ENCODE measurements at regions not wholly inside any gene's neighbourhood (a gene's known extent, or its start where the extent isn't known, plus 50 kb on each side); places are given as distances from the start of the nearest gene placed in this dataset.

DNA sequence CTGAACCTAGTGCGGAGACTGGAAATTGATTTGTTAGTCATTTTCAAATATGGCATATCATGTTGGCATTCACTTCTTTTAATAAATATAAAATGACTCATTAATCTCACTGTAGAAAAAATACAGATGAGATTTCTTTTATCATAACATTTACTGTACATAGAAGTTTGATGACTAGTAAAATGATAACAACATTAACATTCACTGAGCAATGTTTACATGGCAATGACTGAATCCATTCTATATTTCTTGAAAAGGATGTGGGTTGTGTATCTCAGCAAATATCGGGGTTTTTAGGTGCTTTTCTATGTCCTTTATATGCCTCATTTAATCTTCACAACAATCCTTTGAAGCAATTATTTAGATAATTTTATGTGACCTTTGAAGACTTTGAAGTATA lies 920.9 kb upstream of the FAT3 start:
- H3K36me3 ChIP-seq (replicated peaks; ENCODE audit: insufficient read depth, low read length), result no peaks in the 10 kb centered on the region
- H3K9ac ChIP-seq (ENCODE audit: low read length), result no peak overlapping the region
- no peaks in the 10 kb centered on the region for H3K79me2 ChIP-seq (ENCODE audit: low read length)
- DNase-seq, result no peak
- H3F3A ChIP-seq (ENCODE audit: insufficient read depth, low read length), result no peaks in the 10 kb centered on the region
- TF ChIP-seq EZH2phosphoT487 (IDR thresholded peaks at IDR 0.05; ENCODE audit: low read length) (no peak), EZH2 (optimal IDR thresholded peaks at IDR 0.05; ENCODE audit: low read depth, low read length) (no peak)
- TF ChIP-seq, protein P1, sequence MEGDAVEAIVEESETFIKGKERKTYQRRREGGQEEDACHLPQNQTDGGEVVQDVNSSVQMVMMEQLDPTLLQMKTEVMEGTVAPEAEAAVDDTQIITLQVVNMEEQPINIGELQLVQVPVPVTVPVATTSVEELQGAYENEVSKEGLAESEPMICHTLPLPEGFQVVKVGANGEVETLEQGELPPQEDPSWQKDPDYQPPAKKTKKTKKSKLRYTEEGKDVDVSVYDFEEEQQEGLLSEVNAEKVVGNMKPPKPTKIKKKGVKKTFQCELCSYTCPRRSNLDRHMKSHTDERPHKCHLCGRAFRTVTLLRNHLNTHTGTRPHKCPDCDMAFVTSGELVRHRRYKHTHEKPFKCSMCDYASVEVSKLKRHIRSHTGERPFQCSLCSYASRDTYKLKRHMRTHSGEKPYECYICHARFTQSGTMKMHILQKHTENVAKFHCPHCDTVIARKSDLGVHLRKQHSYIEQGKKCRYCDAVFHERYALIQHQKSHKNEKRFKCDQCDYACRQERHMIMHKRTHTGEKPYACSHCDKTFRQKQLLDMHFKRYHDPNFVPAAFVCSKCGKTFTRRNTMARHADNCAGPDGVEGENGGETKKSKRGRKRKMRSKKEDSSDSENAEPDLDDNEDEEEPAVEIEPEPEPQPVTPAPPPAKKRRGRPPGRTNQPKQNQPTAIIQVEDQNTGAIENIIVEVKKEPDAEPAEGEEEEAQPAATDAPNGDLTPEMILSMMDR (IDR thresholded peaks at IDR 0.05; ENCODE audit: low read length), result no peak
- H4K20me1 ChIP-seq (ENCODE audit: insufficient read depth, low read length), result no peaks in the 10 kb centered on the region
- H3K27ac ChIP-seq (ENCODE audit: low read length), result no peak overlapping the region
- H3K9me3 ChIP-seq (replicated peaks; ENCODE audit: insufficient read depth, low read length), result no peaks in the 10 kb centered on the region
- no peak overlapping the region for H2AFZ ChIP-seq (ENCODE audit: low read length)
- H3K9me2 ChIP-seq (replicated peaks; ENCODE audit: insufficient read depth, low read length), result no peaks in the 10 kb centered on the region
- H3K4me1 ChIP-seq (ENCODE audit: low read length), result no peaks in the 10 kb centered on the region
- H3K4me2 ChIP-seq (ENCODE audit: low read depth, low read length), result no peak overlapping the region
- H3K4me3 ChIP-seq (ENCODE audit: low read length), result no peak overlapping the region
- H3K27me3 ChIP-seq (replicated peaks; ENCODE audit: insufficient read depth, low read length), result no peaks in the 10 kb centered on the region

- Histone ChIP-seq H2AFZ (ENCODE audit: low read length) (no peak overlapping the region), H3K79me2 (ENCODE audit: low read length) (no peaks in the 10 kb centered on the region), H3K9me3 (replicated peaks; ENCODE audit: insufficient read depth, low read length) (no peaks in the 10 kb centered on the region), H3K9ac (ENCODE audit: low read length) (no peak overlapping the region), H3K27me3 (replicated peaks; ENCODE audit: insufficient read depth, low read length) (no peaks in the 10 kb centered on the region), H3K4me3 (ENCODE audit: low read length) (no peak overlapping the region), H3K9me2 (replicated peaks; ENCODE audit: insufficient read depth, low read length) (no peaks in the 10 kb centered on the region), H3K27ac (ENCODE audit: low read length) (no peak overlapping the region), H3F3A (ENCODE audit: insufficient read depth, low read length) (no peaks in the 10 kb centered on the region), H4K20me1 (ENCODE audit: insufficient read depth, low read length) (no peaks in the 10 kb centered on the region), H3K4me1 (ENCODE audit: low read length) (no peaks in the 10 kb centered on the region), H3K4me2 (ENCODE audit: low read depth, low read length) (no peak overlapping the region), H3K36me3 (replicated peaks; ENCODE audit: insufficient read depth, low read length) (no peaks in the 10 kb centered on the region)
- TF ChIP-seq EZH2phosphoT487 (IDR thresholded peaks at IDR 0.05; ENCODE audit: low read length), result no peak
- peak; percentile 40 for DNase-seq
Measured at GRCh38 chr11:91299980-91300379, 924.6 kb upstream of the FAT3 start.

- Histone ChIP-seq H3K79me2 (ENCODE audit: low read length) (no peaks in the 10 kb centered on the region), H3K4me1 (ENCODE audit: low read length) (no peaks in the 10 kb centered on the region), H3K27me3 (replicated peaks; ENCODE audit: insufficient read depth, low read length) (no peaks in the 10 kb centered on the region), H3K9ac (ENCODE audit: low read length) (no peak overlapping the region), H3F3A (ENCODE audit: insufficient read depth, low read length) (no peaks in the 10 kb centered on the region), H3K9me2 (replicated peaks; ENCODE audit: insufficient read depth, low read length) (no peaks in the 10 kb centered on the region), H3K36me3 (replicated peaks; ENCODE audit: insufficient read depth, low read length) (no peaks in the 10 kb centered on the region), H3K4me3 (ENCODE audit: low read length) (no peak overlapping the region), H3K27ac (ENCODE audit: low read length) (no peak overlapping the region), H3K4me2 (ENCODE audit: low read depth, low read length) (no peak overlapping the region), H3K9me3 (replicated peaks; ENCODE audit: insufficient read depth, low read length) (no peaks in the 10 kb centered on the region), H4K20me1 (ENCODE audit: insufficient read depth, low read length) (no peaks in the 10 kb centered on the region), H2AFZ (ENCODE audit: low read length) (no peak overlapping the region)
- TF ChIP-seq, protein P1 (IDR thresholded peaks at IDR 0.05; ENCODE audit: low read length), result no peak
- TF ChIP-seq EZH2 (optimal IDR thresholded peaks at IDR 0.05; ENCODE audit: low read depth, low read length) (no peak), EZH2phosphoT487 (IDR thresholded peaks at IDR 0.05; ENCODE audit: low read length) (no peak)
- DNase-seq, result no peak
Measured at GRCh38 chr11:91296629-91297028, 928.0 kb upstream of the FAT3 start.

DNA sequence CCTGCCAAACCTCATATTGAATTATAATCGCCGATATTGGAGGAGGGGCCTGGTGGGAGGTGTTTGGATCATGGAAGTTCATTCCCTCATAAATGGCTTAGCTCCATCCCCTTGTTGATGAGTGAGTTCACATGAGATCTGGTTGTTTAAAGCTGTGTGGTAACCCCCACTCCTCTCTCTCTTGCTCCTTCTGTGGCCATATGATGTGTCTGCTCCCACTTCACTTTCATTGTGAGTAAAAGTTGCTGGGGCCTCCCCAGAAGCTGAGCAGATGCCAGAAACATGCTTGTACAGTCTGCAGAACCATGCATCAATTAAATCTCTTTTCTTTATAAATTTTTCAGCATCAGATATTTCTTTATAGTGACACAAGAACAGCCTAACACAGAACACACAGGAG lies 929.0 kb upstream of the FAT3 start:
- Histone ChIP-seq H2AFZ (ENCODE audit: low read length) (no peak overlapping the region), H3F3A (ENCODE audit: insufficient read depth, low read length) (no peaks in the 10 kb centered on the region), H3K27ac (ENCODE audit: low read length) (no peak overlapping the region), H3K4me3 (ENCODE audit: low read length) (no peak overlapping the region), H3K4me1 (ENCODE audit: low read length) (no peaks in the 10 kb centered on the region), H3K27me3 (replicated peaks; ENCODE audit: insufficient read depth, low read length) (no peaks in the 10 kb centered on the region), H3K9me3 (replicated peaks; ENCODE audit: insufficient read depth, low read length) (no peaks in the 10 kb centered on the region), H4K20me1 (ENCODE audit: insufficient read depth, low read length) (no peaks in the 10 kb centered on the region), H3K9me2 (replicated peaks; ENCODE audit: insufficient read depth, low read length) (no peaks in the 10 kb centered on the region), H3K36me3 (replicated peaks; ENCODE audit: insufficient read depth, low read length) (no peaks in the 10 kb centered on the region), H3K4me2 (ENCODE audit: low read depth, low read length) (no peak overlapping the region), H3K79me2 (ENCODE audit: low read length) (no peaks in the 10 kb centered on the region), H3K9ac (ENCODE audit: low read length) (no peak overlapping the region)
- no peak for DNase-seq
- TF ChIP-seq EZH2 (optimal IDR thresholded peaks at IDR 0.05; ENCODE audit: low read depth, low read length), result no peak
- no peak for TF ChIP-seq EZH2phosphoT487 (IDR thresholded peaks at IDR 0.05; ENCODE audit: low read length)
- TF ChIP-seq, protein P1 (IDR thresholded peaks at IDR 0.05; ENCODE audit: low read length), result no peak
